GM12891 (cell line): ENCODE measurements at regions not wholly inside any gene's neighbourhood (a gene's known extent, or its start where the extent isn't known, plus 50 kb on each side); places are given as distances from the start of the nearest gene placed in this dataset.

Experiments used
- POLR2A ChIP-seq: IDR thresholded peaks from 2 replicates; pipeline ENCODE4 v1.6.1; 2011; ENCODE audit warnings: low read depth, low read length, control low read depth
- POLR2AphosphoS5 ChIP-seq: IDR thresholded peaks from 2 replicates; pipeline ENCODE4 v1.6.1; 2011; ENCODE audit warnings: low read depth, low read length, control low read depth
- TAF1 ChIP-seq: IDR thresholded peaks from 2 replicates; pipeline ENCODE4 v1.6.1; 2011; ENCODE audit warnings: low read depth, low read length, control low read depth

DNA sequence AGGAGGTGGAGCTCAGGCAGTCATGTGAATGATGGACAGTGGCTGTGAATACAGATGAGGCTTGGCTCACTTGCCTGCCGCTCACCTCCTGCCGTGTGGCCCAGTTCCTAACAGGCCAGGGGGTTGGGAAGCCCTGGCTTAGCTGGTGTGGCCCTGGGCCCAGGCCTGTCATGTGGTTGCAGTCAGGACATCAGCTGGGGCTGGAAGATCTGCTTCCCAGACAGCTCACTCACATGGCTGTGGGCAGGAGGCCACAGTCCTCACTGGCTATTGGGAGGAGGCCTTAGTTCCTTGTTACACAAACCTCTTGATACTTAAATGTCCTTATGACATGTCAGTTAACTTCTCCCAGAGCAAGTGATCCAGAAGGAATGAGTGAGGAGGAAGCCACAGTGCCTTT is 138.8 kb upstream of the CSF3R start:
- TF ChIP-seq POLR2AphosphoS5 (no peak), TAF1 (no peak), POLR2A (no peak)
